GM18505 (cell line): ENCODE measurements at regions not wholly inside any gene's neighbourhood (a gene's known extent, or its start where the extent isn't known, plus 50 kb on each side); places are given as distances from the start of the nearest gene placed in this dataset.
"Not testable (repeated sequence)": the region's sequence is repeated elsewhere in the genome, so short reads cannot be mapped to it uniquely, and the experiment has no call there.

ENCODE experiments used
- ATAC-seq: cut with Tn5 transposase; IDR thresholded peaks from one replicate; pipeline ENCODE4 v1.9.1; 2021; ENCODE audit not compliant: unreplicated experiment
- POLR2A ChIP-seq: IDR thresholded peaks from 4 replicates; pipeline ENCODE4 v1.6.1; 2011; ENCODE audit warnings: borderline replicate concordance; ENCODE audit not compliant: insufficient read depth, insufficient read length; ENCODE audit errors: extremely low read depth

- TF ChIP-seq POLR2A, result no peak
- no peak for ATAC-seq
Measured at GRCh38 chr4:138612428-138612827, 370.3 kb upstream of the SLC7A11 start.

- TF ChIP-seq POLR2A, result no peak
- ATAC-seq, result no peak
Measured at GRCh38 chr4:138611721-138612120, 369.6 kb upstream of the SLC7A11 start.

- no peak for TF ChIP-seq POLR2A
- ATAC-seq, result no peak
Measured at GRCh38 chr4:138611017-138611416, 368.9 kb upstream of the SLC7A11 start.

- TF ChIP-seq POLR2A, result no peak
- no peak for ATAC-seq
Measured at GRCh38 chr4:138609943-138610350, 367.8 kb upstream of the SLC7A11 start.

- no peak for TF ChIP-seq POLR2A
- ATAC-seq, result no peak
Measured at GRCh38 chr4:138604556-138604955, 362.4 kb upstream of the SLC7A11 start.

GRCh38 chr4:138602664-138603063 is 360.5 kb upstream of the SLC7A11 start:
- ATAC-seq, result no peak
- TF ChIP-seq POLR2A, result no peak

GRCh38 chr4:138599965-138600364 is 357.8 kb upstream of the SLC7A11 start:
- no peak for TF ChIP-seq POLR2A
- ATAC-seq, result no peak

GRCh38 chr4:138598226-138598625 is 356.1 kb upstream of the SLC7A11 start:
- TF ChIP-seq POLR2A, result no peak
- no peak for ATAC-seq

GRCh38 chr4:138596896-138597295 is 354.7 kb upstream of the SLC7A11 start:
- no peak for ATAC-seq
- TF ChIP-seq POLR2A, result no peak

GRCh38 chr4:138595731-138596460 is 353.7 kb upstream of the SLC7A11 start:
- no peak for TF ChIP-seq POLR2A
- no peak for ATAC-seq

GRCh38 chr4:138595171-138595570 is 353.0 kb upstream of the SLC7A11 start:
- ATAC-seq, result no peak
- TF ChIP-seq POLR2A, result no peak

GRCh38 chr4:138592796-138593195 is 350.6 kb upstream of the SLC7A11 start:
- ATAC-seq, result no peak
- no peak for TF ChIP-seq POLR2A

- no peak for TF ChIP-seq POLR2A
- ATAC-seq, result no peak
Measured at GRCh38 chr4:138591808-138592207, 349.7 kb upstream of the SLC7A11 start.

GRCh38 chr4:138588501-138588900 is 346.4 kb upstream of the SLC7A11 start:
- no peak for TF ChIP-seq POLR2A
- no peak for ATAC-seq

GRCh38 chr4:138579146-138579545 is 337.0 kb upstream of the SLC7A11 start:
- no peak for ATAC-seq
- no peak for TF ChIP-seq POLR2A

GRCh38 chr4:138577826-138578225 is 335.7 kb upstream of the SLC7A11 start:
- not testable (repeated sequence) for ATAC-seq
